ENCODE measurements at regions not wholly inside any gene's neighbourhood (a gene's known extent, or its start where the extent isn't known, plus 50 kb on each side); places are given as distances from the start of the nearest gene placed in this dataset.

DNA sequence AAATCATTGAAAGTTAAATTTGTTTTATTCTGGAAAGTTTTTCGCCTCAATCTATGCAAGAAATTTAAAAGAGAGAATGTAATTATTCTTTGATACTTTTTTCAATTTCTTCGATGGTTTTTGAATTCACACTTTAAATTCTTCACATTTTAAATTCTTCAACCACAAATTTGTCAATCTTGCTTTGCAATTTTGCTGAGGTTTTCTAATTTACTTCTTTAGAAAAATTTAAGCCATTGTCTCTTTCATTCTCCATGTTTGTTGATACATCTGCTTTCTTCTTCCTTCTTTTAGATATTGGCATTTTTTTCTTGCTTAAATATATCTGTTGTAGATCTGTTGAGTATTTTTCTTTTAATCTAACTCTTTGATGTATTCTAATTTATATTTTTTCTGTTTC is 301.9 kb upstream of the DSEL start:
- TF ChIP-seq EZH2phosphoT487 (IDR thresholded peaks at IDR 0.05; ENCODE audit: low read depth): no peak
- TF ChIP-seq CTCF (IDR thresholded peaks at IDR 0.05; ENCODE audit: low read depth, low read length): no peak
- Histone ChIP-seq H3K36me3 (replicated peaks; ENCODE audit: low read depth, low read length) (no peaks in the 10 kb centered on the region), H4K20me1 (ENCODE audit: insufficient read depth, low read length) (no peaks in the 10 kb centered on the region)

GRCh38 chr18:67815280-67815679 is 298.8 kb upstream of the DSEL start:
- Histone ChIP-seq H4K20me1 (ENCODE audit: insufficient read depth, low read length) (no peaks in the 10 kb centered on the region), H3K4me3 (ENCODE audit: low read length) (no peak overlapping the region), H3K27ac (ENCODE audit: low read length) (no peak overlapping the region), H3K4me2 (ENCODE audit: low read length) (no peak overlapping the region), H3K36me3 (replicated peaks; ENCODE audit: low read depth, low read length) (no peaks in the 10 kb centered on the region), H2AFZ (ENCODE audit: low read depth, low read length) (no peak overlapping the region), H3K79me2 (ENCODE audit: low read length) (no peaks in the 10 kb centered on the region), H3K9ac (ENCODE audit: low read length) (no peak overlapping the region), H3K9me3 (ENCODE audit: insufficient read depth, low read length) (no peaks in the 10 kb centered on the region), H3K4me1 (ENCODE audit: low read length) (no peaks in the 10 kb centered on the region), H3K27me3 (ENCODE audit: low read depth, low read length) (no peaks in the 10 kb centered on the region)
- TF ChIP-seq EZH2phosphoT487 (IDR thresholded peaks at IDR 0.05; ENCODE audit: low read depth) (no peak), CTCF (IDR thresholded peaks at IDR 0.05; ENCODE audit: low read depth, low read length) (no peak)

More for the DNA sequence above, 301.9 kb upstream of the DSEL start:
- Histone ChIP-seq H3K9me3 (ENCODE audit: insufficient read depth, low read length) (no peaks in the 10 kb centered on the region), H3K27ac (ENCODE audit: low read length) (no peak overlapping the region), H3K27me3 (ENCODE audit: low read depth, low read length) (no peaks in the 10 kb centered on the region), H3K79me2 (ENCODE audit: low read length) (no peaks in the 10 kb centered on the region), H3K4me2 (ENCODE audit: low read length) (no peak overlapping the region), H3K9ac (ENCODE audit: low read length) (no peak overlapping the region), H3K4me3 (ENCODE audit: low read length) (no peak overlapping the region), H2AFZ (ENCODE audit: low read depth, low read length) (no peak overlapping the region), H3K4me1 (ENCODE audit: low read length) (no peaks in the 10 kb centered on the region)

DNA sequence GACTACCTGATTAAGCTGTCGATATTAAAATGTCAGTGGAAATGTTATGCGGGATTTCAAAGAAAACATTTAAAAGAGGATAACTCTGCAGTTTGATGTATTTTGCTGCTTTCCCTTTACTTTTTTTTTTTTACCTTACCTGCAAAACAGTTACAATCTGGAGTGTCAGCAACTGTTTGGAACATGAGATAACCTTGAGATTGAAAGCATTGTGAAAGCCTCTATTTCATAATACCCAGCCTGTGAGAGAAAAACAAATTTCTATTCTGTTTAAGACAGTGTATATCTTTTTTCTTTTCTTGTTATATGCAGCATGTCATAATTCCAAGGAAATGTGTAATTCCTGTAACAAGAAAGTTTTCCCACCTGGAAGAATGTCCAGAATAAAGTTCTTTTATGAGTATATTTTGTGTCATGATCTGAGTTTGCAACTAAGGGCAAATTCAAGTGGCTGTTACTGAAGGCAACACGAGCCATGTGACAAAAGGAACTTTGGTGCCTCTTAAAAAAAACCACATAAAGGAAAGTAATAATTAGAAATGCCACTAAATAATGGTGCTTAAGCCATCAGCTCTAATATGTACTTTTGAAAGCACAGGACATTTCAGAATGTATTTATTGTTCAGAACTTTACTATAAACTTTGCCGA is 297.0 kb upstream of the DSEL start:
- H3K9ac ChIP-seq (ENCODE audit: low read length): no peak overlapping the region
- no peaks in the 10 kb centered on the region for H3K79me2 ChIP-seq (ENCODE audit: low read length)
- H4K20me1 ChIP-seq (ENCODE audit: insufficient read depth, low read length): no peaks in the 10 kb centered on the region
- no peaks in the 10 kb centered on the region for H3K4me1 ChIP-seq (ENCODE audit: low read length)
- TF ChIP-seq EZH2phosphoT487 (IDR thresholded peaks at IDR 0.05; ENCODE audit: low read depth) (no peak), CTCF (IDR thresholded peaks at IDR 0.05; ENCODE audit: low read depth, low read length) (no peak)
- H2AFZ ChIP-seq (ENCODE audit: low read depth, low read length): no peak overlapping the region
- no peak overlapping the region for H3K27ac ChIP-seq (ENCODE audit: low read length)
- H3K4me3 ChIP-seq (ENCODE audit: low read length): no peak overlapping the region
- H3K27me3 ChIP-seq (ENCODE audit: low read depth, low read length): no peaks in the 10 kb centered on the region
- no peaks in the 10 kb centered on the region for H3K36me3 ChIP-seq (replicated peaks; ENCODE audit: low read depth, low read length)
- H3K4me2 ChIP-seq (ENCODE audit: low read length): no peak overlapping the region
- no peaks in the 10 kb centered on the region for H3K9me3 ChIP-seq (ENCODE audit: insufficient read depth, low read length)

DNA sequence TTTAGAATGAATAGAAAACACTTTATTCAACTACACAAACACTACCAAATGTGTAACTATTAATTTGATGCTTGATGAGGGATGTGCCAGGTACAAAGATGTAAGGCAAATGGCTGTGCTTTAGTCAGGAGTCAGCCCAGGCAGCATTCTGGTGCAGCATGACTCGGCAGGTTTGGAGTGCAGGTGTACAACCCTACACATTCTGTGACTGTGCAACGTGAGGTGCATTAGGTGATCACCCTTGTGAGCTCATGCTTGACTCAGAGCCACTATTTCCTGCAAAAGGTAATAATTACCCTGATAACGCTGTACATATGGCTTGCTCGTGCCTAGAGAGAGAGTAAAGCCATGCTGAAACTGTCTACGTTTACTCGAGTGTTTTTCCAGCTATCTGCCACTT is 288.7 kb upstream of the DSEL start:
- TF ChIP-seq CTCF (IDR thresholded peaks at IDR 0.05; ENCODE audit: low read depth, low read length) (no peak), EZH2phosphoT487 (IDR thresholded peaks at IDR 0.05; ENCODE audit: low read depth) (no peak)
- no peaks in the 10 kb centered on the region for H4K20me1 ChIP-seq (ENCODE audit: insufficient read depth, low read length)
- no peak overlapping the region for H2AFZ ChIP-seq (ENCODE audit: low read depth, low read length)
- no peaks in the 10 kb centered on the region for H3K4me1 ChIP-seq (ENCODE audit: low read length)
- H3K27ac ChIP-seq (ENCODE audit: low read length): no peak overlapping the region
- no peak overlapping the region for H3K9ac ChIP-seq (ENCODE audit: low read length)
- H3K4me3 ChIP-seq (ENCODE audit: low read length): no peak overlapping the region
- H3K9me3 ChIP-seq (ENCODE audit: insufficient read depth, low read length): peaks cover 15% of the 10 kb centered on the region; the same call in 1 of the 2 replicates
- H3K4me2 ChIP-seq (ENCODE audit: low read length): no peak overlapping the region
- H3K79me2 ChIP-seq (ENCODE audit: low read length): no peaks in the 10 kb centered on the region
- peaks cover 3% of the 10 kb centered on the region for H3K36me3 ChIP-seq (replicated peaks; ENCODE audit: low read depth, low read length)
- no peaks in the 10 kb centered on the region for H3K27me3 ChIP-seq (ENCODE audit: low read depth, low read length)

All from OCI-LY3 (cell line).